GM19351 (cell line): ENCODE measurements at regions not wholly inside any gene's neighbourhood (a gene's known extent, or its start where the extent isn't known, plus 50 kb on each side); places are given as distances from the start of the nearest gene placed in this dataset.

ENCODE experiments used
- ATAC-seq: cut with Tn5 transposase; IDR thresholded peaks from one replicate; pipeline ENCODE4 v1.9.1; 2021; ENCODE audit warnings: mild to moderate bottlenecking, moderate library complexity; ENCODE audit not compliant: unreplicated experiment

- no peak for ATAC-seq
Measured at GRCh38 chr4:122516376-122516775, 59.9 kb upstream of the IL2 start.

DNA sequence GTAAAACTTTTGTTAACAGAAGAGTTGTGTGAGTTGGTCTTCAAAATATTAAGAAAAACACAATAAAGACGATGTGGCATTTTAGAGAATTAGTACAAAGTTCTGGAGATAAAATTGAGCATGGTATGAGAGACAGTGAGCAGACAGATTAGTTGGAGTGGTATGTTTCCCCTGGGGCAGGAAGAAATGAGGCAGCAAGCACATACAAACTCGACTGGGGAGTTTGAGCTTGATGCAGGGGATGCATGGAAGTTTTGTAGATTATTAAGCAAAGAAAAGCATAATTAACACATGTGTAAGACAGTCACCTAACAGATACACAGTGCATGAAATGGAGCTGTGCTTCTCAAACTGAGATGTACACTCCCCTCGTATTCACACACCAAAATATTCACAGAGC is 58.1 kb upstream of the IL2 start:
- no peak for ATAC-seq

DNA sequence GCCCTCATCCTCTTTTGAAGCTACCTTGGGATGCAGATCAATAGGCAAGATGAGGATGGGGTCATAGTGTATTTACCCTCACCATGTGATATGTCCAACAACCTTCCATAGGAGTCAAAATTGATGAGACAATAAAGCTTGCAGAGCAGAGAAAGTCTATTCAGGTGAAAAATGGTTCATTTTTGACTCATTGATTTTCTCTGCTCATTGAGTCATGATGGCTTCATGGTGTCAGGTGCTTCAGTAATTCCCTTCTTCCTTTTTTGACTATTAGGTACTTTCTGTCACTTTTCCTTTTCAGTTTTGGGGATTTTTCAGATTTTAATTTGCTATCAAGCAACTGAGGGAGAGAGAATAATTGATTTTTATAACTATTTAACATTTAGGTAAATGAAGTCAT is 55.9 kb upstream of the IL2 start:
- ATAC-seq = no peak

- ATAC-seq = peak; percentile 79
Measured at GRCh38 chr4:122508083-122508482, 51.6 kb upstream of the IL2 start.
